OCI-LY1 (cell line): ENCODE measurements at regions not wholly inside any gene's neighbourhood (a gene's known extent, or its start where the extent isn't known, plus 50 kb on each side); places are given as distances from the start of the nearest gene placed in this dataset.

Source experiments
- H2AFZ ChIP-seq: fragments of 200-600 bp; sonication (generic), shearing (Covaris generic); 2 replicates; pipeline ENCODE4 v1.6.0; 2014; ENCODE audit warnings: antibody characterized with exemption, mild to moderate bottlenecking, low read length
- H3F3A ChIP-seq: fragments of 200-600 bp; sonication (generic), shearing (Covaris generic); 2 replicates; pipeline ENCODE4 v1.6.0; 2014; ENCODE audit warnings: mild to moderate bottlenecking, antibody characterized with exemption, low read length, moderate library complexity; ENCODE audit not compliant: insufficient read depth
- H3K27ac ChIP-seq: fragments of 200-600 bp; sonication (generic); 2 replicates; pipeline ENCODE4 v1.5.1; 2014; ENCODE audit warnings: low read length, mixed run types, mild to moderate bottlenecking, low read depth; ENCODE audit not compliant: poor library complexity, severe bottlenecking
- H3K27me3 ChIP-seq: fragments of 200-600 bp; sonication (generic); 2 replicates; pipeline ENCODE4 v1.6.0; 2014; ENCODE audit warnings: antibody characterized with exemption, mild to moderate bottlenecking, low read length, moderate library complexity; ENCODE audit not compliant: insufficient read depth
- H3K36me3 ChIP-seq: fragments of 200-600 bp; sonication (generic); 2 replicates; pipeline ENCODE4 v1.6.1; 2014; ENCODE audit warnings: mild to moderate bottlenecking, antibody characterized with exemption, low read length, moderate library complexity, mixed read lengths; ENCODE audit not compliant: insufficient read depth
- H3K4me1 ChIP-seq: fragments of 200-600 bp; sonication (generic); 2 replicates; pipeline ENCODE4 v1.5.1; 2014; ENCODE audit warnings: mild to moderate bottlenecking, low read length, moderate library complexity; ENCODE audit not compliant: insufficient read depth, severe bottlenecking
- H3K4me2 ChIP-seq: fragments of 200-600 bp; sonication (generic), shearing (Covaris generic); 2 replicates; pipeline ENCODE4 v1.6.1; 2014; ENCODE audit warnings: low read length
- H3K4me3 ChIP-seq: fragments of 200-600 bp; sonication (generic); 2 replicates; pipeline ENCODE4 v1.5.1; 2014; ENCODE audit warnings: low read length, low read depth, mild to moderate bottlenecking, mixed read lengths; ENCODE audit not compliant: poor library complexity, severe bottlenecking
- H3K79me2 ChIP-seq: fragments of 200-600 bp; shearing (Covaris generic); 2 replicates; pipeline ENCODE4 v1.6.1; 2016; ENCODE audit warnings: mixed run types, low read length, mixed read lengths; ENCODE audit not compliant: insufficient read depth
- H3K9ac ChIP-seq: fragments of 200-600 bp; sonication (generic), shearing (Covaris generic); 2 replicates; pipeline ENCODE4 v1.6.1; 2014; ENCODE audit warnings: mild to moderate bottlenecking, low read length, mixed read lengths
- H3K9me2 ChIP-seq: fragments of 200-600 bp; sonication (generic), shearing (Covaris generic); 2 replicates; pipeline ENCODE4 v1.6.1; 2014; ENCODE audit warnings: low read depth, mild to moderate bottlenecking, low read length, mixed read lengths
- H3K9me3 ChIP-seq: fragments of 200-600 bp; shearing (Covaris generic); 2 replicates; pipeline ENCODE4 v1.6.1; 2014; ENCODE audit warnings: low read length, mixed read lengths
- H4K20me1 ChIP-seq: fragments of 200-600 bp; sonication (generic), shearing (Covaris generic); 2 replicates; pipeline ENCODE4 v1.6.0; 2016; ENCODE audit warnings: mild to moderate bottlenecking, low read length; ENCODE audit not compliant: insufficient read depth
- EZH2 ChIP-seq: fragments of 200-600 bp; sonication (generic), shearing (Covaris generic); IDR thresholded peaks from 2 replicates; pipeline ENCODE4 v1.8.0; 2017; ENCODE audit warnings: borderline replicate concordance, mixed run types, mild to moderate bottlenecking, antibody characterized with exemption, low read length, moderate library complexity, mixed read lengths
- TF ChIP-seq, protein P1 (sequence below): fragments of 200-600 bp; sonication (generic), shearing (Covaris generic); IDR thresholded peaks from 2 replicates; pipeline ENCODE4 v1.5.1; 2017; ENCODE audit warnings: mild to moderate bottlenecking, antibody characterized with exemption, low read length, moderate library complexity, mixed read lengths

GRCh38 chr9:11500780-11501179 lies 888.0 kb upstream of the PTPRD start:
- Histone ChIP-seq H3K9me3 (no peaks in the 10 kb centered on the region), H2AFZ (no peak overlapping the region), H3K27me3 (no peaks in the 10 kb centered on the region), H3K4me2 (no peak overlapping the region), H3K9ac (no peak overlapping the region), H3K36me3 (no peaks in the 10 kb centered on the region), H3K4me3 (no peak overlapping the region), H3K4me1 (no peaks in the 10 kb centered on the region), H3F3A (no peaks in the 10 kb centered on the region), H3K79me2 (no peaks in the 10 kb centered on the region), H3K9me2 (no peaks in the 10 kb centered on the region), H4K20me1 (no peaks in the 10 kb centered on the region), H3K27ac (no peak overlapping the region)
- TF ChIP-seq EZH2, result no peak

DNA sequence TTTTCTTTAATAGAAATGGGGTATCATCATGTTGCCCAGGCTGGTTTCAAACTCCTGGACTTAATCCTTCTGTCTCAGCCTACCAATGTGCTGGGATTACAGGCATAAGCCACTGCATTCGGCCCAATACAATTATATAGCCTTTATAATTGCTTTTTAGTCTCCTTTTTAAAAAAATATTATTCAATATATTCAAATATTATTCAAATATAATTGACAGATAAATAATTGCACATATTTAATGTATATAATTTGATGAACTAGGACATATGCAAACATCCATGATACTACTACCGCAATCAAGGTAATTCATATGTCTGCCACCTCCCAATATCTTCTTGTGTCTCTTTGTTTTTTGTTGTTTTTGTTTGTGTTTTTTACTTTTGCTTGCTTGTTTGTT lies 894.2 kb upstream of the PTPRD start:
- Histone ChIP-seq H3K9me2 (no peaks in the 10 kb centered on the region), H3K36me3 (no peaks in the 10 kb centered on the region), H3K27me3 (no peaks in the 10 kb centered on the region), H3F3A (no peaks in the 10 kb centered on the region), H4K20me1 (no peaks in the 10 kb centered on the region), H3K4me3 (no peak overlapping the region), H3K4me1 (no peaks in the 10 kb centered on the region), H3K9ac (no peak overlapping the region), H3K4me2 (no peak overlapping the region), H3K9me3 (no peaks in the 10 kb centered on the region), H3K27ac (no peak overlapping the region), H3K79me2 (no peaks in the 10 kb centered on the region), H2AFZ (no peak overlapping the region)
- TF ChIP-seq, protein P1, sequence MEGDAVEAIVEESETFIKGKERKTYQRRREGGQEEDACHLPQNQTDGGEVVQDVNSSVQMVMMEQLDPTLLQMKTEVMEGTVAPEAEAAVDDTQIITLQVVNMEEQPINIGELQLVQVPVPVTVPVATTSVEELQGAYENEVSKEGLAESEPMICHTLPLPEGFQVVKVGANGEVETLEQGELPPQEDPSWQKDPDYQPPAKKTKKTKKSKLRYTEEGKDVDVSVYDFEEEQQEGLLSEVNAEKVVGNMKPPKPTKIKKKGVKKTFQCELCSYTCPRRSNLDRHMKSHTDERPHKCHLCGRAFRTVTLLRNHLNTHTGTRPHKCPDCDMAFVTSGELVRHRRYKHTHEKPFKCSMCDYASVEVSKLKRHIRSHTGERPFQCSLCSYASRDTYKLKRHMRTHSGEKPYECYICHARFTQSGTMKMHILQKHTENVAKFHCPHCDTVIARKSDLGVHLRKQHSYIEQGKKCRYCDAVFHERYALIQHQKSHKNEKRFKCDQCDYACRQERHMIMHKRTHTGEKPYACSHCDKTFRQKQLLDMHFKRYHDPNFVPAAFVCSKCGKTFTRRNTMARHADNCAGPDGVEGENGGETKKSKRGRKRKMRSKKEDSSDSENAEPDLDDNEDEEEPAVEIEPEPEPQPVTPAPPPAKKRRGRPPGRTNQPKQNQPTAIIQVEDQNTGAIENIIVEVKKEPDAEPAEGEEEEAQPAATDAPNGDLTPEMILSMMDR, result no peak
- no peak for TF ChIP-seq EZH2

DNA sequence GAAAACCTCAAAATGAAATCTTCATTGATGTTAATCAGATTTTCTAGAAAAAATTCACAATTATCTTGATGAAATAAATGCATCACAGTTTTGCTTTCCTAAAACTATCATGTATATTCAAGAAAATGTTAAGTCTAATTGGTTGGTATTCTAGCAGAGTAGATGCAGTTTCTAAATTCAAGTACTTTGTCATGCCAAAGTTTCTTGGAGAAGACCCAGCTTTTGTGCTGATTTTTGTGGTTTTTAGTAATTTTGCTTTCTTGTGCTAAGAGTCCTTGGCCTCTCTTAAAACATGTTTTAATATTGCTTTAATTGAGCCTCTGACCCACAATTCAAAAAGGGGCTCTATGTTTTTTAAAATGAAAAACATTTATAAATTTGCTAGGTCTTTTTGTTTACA lies 924.8 kb upstream of the PTPRD start:
- no peak overlapping the region for H3K4me2 ChIP-seq
- no peaks in the 10 kb centered on the region for H3K4me1 ChIP-seq
- no peaks in the 10 kb centered on the region for H3K9me2 ChIP-seq
- no peak overlapping the region for H3K4me3 ChIP-seq
- no peaks in the 10 kb centered on the region for H4K20me1 ChIP-seq
- H3K27me3 ChIP-seq, result no peaks in the 10 kb centered on the region
- TF ChIP-seq EZH2, result no peak
- TF ChIP-seq, protein P1, result no peak
- no peak overlapping the region for H3K9ac ChIP-seq
- no peaks in the 10 kb centered on the region for H3K36me3 ChIP-seq
- no peak overlapping the region for H2AFZ ChIP-seq
- no peaks in the 10 kb centered on the region for H3F3A ChIP-seq
- H3K9me3 ChIP-seq, result no peaks in the 10 kb centered on the region
- no peaks in the 10 kb centered on the region for H3K79me2 ChIP-seq
- no peak overlapping the region for H3K27ac ChIP-seq

- Histone ChIP-seq H3K79me2 (no peaks in the 10 kb centered on the region), H3K27me3 (no peaks in the 10 kb centered on the region), H3K36me3 (no peaks in the 10 kb centered on the region), H3K9me3 (no peaks in the 10 kb centered on the region), H3K4me3 (no peak overlapping the region), H2AFZ (no peak overlapping the region), H4K20me1 (no peaks in the 10 kb centered on the region), H3K4me2 (no peak overlapping the region), H3F3A (no peaks in the 10 kb centered on the region), H3K27ac (no peak overlapping the region), H3K4me1 (no peaks in the 10 kb centered on the region), H3K9me2 (no peaks in the 10 kb centered on the region), H3K9ac (no peak overlapping the region)
- no peak for TF ChIP-seq EZH2
- TF ChIP-seq, protein P1, result no peak
Observed at GRCh38 chr9:11542781-11543180, 930.0 kb upstream of the PTPRD start.
